Liver (tissue), 3 donors: ENCODE measurements at regions not wholly inside any gene's neighbourhood (a gene's known extent, or its start where the extent isn't known, plus 50 kb on each side); places are given as distances from the start of the nearest gene placed in this dataset.

Experiments
- CTCF ChIP-seq: fragments of 150-350 bp; IDR thresholded peaks from 2 replicates; pipeline ENCODE4 v1.5.1; 2017; ENCODE audit warnings: improper control_type of control experiment, low read depth, low read length; ENCODE audit not compliant: missing input control
- EGR1 ChIP-seq, 2 donors: IDR thresholded peaks; 2 replicates each; pipeline ENCODE4 v1.6.1; 2016 to 2018; ENCODE audit warnings: antibody characterized with exemption in 2 of 2, low read depth in 2 of 2
- GABPA ChIP-seq, 2 donors: IDR thresholded peaks in 1 of 2; conservative IDR thresholded peaks in 1 of 2; 2 replicates each; pipeline ENCODE4 v1.6.1; 2016; ENCODE audit warnings: antibody characterized with exemption in 2 of 2, mild to moderate bottlenecking in 1 of 2, moderate library complexity in 1 of 2
- JUND ChIP-seq, 2 donors: IDR thresholded peaks; 2 replicates each; pipeline ENCODE4 v1.6.1; 2016; ENCODE audit warnings: antibody characterized with exemption in 2 of 2
- RAD21 ChIP-seq, 2 donors: IDR thresholded peaks; 2 replicates each; pipeline ENCODE4 v1.6.1; 2016; ENCODE audit warnings: antibody characterized with exemption in 2 of 2, mild to moderate bottlenecking in 2 of 2
- REST ChIP-seq: IDR thresholded peaks from 2 replicates; pipeline ENCODE4 v1.6.1; 2016; ENCODE audit warnings: antibody characterized with exemption, mild to moderate bottlenecking
- SP1 ChIP-seq: IDR thresholded peaks from 2 replicates; pipeline ENCODE4 v1.6.1; 2018; ENCODE audit warnings: antibody characterized with exemption, mild to moderate bottlenecking
- TAF1 ChIP-seq: conservative IDR thresholded peaks from 2 replicates; pipeline ENCODE4 v1.6.1; 2016; ENCODE audit warnings: antibody characterized with exemption, mild to moderate bottlenecking
- TF ChIP-seq, protein P1 (sequence below): IDR thresholded peaks from 2 replicates; pipeline ENCODE4 v1.6.1; 2016; ENCODE audit warnings: antibody characterized with exemption
- donor health status: healthy.
- donor health status: healthy.

DNA sequence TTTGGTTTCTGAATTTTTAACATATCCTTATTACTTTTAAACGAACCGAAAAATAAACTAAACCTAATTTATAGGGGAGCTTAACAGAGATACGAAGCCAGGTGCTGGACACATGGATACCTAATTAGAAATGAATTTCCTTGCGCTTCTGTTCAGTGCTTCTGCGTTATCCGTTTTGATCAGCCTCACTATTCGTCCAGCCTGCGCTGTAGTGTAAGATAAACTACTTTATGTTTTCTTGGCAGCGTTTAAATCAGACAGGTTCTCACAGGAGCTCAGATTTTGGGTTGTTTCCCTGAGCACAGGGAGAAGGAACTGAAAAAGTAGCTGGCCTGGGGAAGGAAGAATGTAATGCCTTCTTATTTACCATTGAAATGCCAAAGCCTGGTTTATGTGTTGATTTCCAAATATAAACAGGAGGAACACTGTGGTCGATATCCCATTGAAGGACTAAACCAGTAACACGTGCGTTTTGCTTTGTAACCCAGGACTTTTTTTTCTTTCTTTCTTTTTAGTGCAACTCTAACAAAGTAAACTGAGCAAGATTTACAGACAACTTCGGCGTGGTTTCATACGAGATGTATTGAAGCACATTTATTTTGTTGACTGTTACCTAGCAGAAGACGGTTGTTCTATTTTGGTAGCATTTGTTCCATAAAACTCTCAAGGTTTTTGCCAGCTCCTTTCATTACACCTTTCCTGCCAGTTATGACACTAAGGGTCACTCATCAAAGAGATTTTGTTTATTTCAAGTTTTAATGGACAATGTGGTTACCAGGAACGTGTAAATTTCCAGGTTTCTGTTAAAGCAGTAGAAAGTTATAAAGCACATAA, 214.8 kb upstream of the HEY2 start:
- TF ChIP-seq CTCF (no peak), REST (no peak), RAD21 (IDR thresholded peaks at IDR 0.05) (no peak), GABPA (IDR thresholded peaks at IDR 0.05 in 1 of 2, conservative IDR thresholded peaks at IDR 0.05 in 1 of 2) (no peak), SP1 (no peak), EGR1 (IDR thresholded peaks at IDR 0.05; ENCODE audit: low read depth in 2 of 2) (no peak), TAF1 (no peak), JUND (IDR thresholded peaks at IDR 0.05) (no peak)
- TF ChIP-seq, protein P1, sequence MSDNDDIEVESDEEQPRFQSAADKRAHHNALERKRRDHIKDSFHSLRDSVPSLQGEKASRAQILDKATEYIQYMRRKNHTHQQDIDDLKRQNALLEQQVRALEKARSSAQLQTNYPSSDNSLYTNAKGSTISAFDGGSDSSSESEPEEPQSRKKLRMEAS: no peak
